HepG2 (cell line): ENCODE measurements at regions not wholly inside any gene's neighbourhood (a gene's known extent, or its start where the extent isn't known, plus 50 kb on each side); places are given as distances from the start of the nearest gene placed in this dataset.

Source experiments
- ATAC-seq: fragments of 200-7000 bp; cut with Tn5 transposase; 3 replicates; pipeline ENCODE4 v1.9.1; 2020; ENCODE audit warnings: mild to moderate bottlenecking, moderate library complexity
- BruUV-seq: library from RNA; stranded (reverse); fragments of 400-500 nt; replicated peaks from 2 replicates; lab custom pipeline; 2021; lab: Mats Ljungman, UMichigan
- CTCF ChIA-PET: fragments of 300-600 bp; formaldehyde crosslinking; extraction: SDS; loops from one replicate; lab custom pipeline; 2021; ENCODE audit warnings: low total read pairs, inconsistent platforms, low intra/inter-chr PET ratio; lab: Yijun Ruan, JAX
- POLR2A ChIA-PET: fragments of 350-600 bp; sonication (Branson Sonifier 250); formaldehyde crosslinking; loops from one replicate; lab custom pipeline; 2020; ENCODE audit warnings: antibody characterized with exemption, inconsistent platforms; lab: Yijun Ruan, JAX
- DNase-seq: peaks from one replicate; pipeline ENCODE4 v3.0.0-alpha.2; 2015; ENCODE audit warnings: low spot score
- FAIRE-seq: peaks from 3 replicates; lab custom pipeline; 2011; peaks lifted over from hg19 to GRCh38; lab: Jason Lieb, UNC
- H2AFZ ChIP-seq: one replicate; pipeline ENCODE4 v1.6.1; 2011; ENCODE audit warnings: low read length, inconsistent platforms
- H3K27ac ChIP-seq: fragments of 300-600 bp; 3 replicates; pipeline ENCODE4 v1.8.0; 2011; ENCODE audit warnings: mixed run types, mild to moderate bottlenecking, mixed read lengths, low read length, inconsistent platforms; ENCODE audit not compliant: insufficient read depth; ENCODE audit errors: extremely low read length
- H3K27me3 ChIP-seq, 2 experiments: fragments of 200-600 bp in 1 of 2; 2 replicates in 1 of 2; 3 replicates in 1 of 2; pipeline versions ENCODE4 v1.6.0 to v1.8.0; 2011; ENCODE audit warnings: low read length in 2 of 2, mild to moderate bottlenecking in 2 of 2, moderate library complexity in 2 of 2, inconsistent platforms in 1 of 2; ENCODE audit not compliant: insufficient read depth in 2 of 2, control insufficient read depth in 1 of 2
- H3K36me3 ChIP-seq, 2 experiments: fragments of 200-600 bp in 1 of 2; replicated peaks in 1 of 2; 2 replicates in 1 of 2; 3 replicates in 1 of 2; pipeline versions ENCODE4 v1.5.1 to v1.8.0; 2011; ENCODE audit warnings: low read length in 2 of 2, inconsistent platforms in 1 of 2; ENCODE audit not compliant: insufficient read depth in 2 of 2, control insufficient read depth in 1 of 2
- H3K4me1 ChIP-seq: 2 replicates; pipeline ENCODE4 v1.5.1; 2012; ENCODE audit warnings: low read length, inconsistent platforms; ENCODE audit not compliant: insufficient read depth
- H3K4me2 ChIP-seq: 2 replicates; pipeline ENCODE4 v1.6.0; 2011; ENCODE audit warnings: low read depth, low read length, inconsistent platforms
- H3K4me3 ChIP-seq, 3 experiments: fragments of 200-600 bp in 1 of 3; sonication (generic), shearing (Covaris generic) in 1 of 3; replicated peaks in 1 of 3; 2 replicates each; pipeline ENCODE4 v1.5.1; 2011 to 2016; ENCODE audit warnings: low read length in 3 of 3, inconsistent platforms in 2 of 3, low read depth in 2 of 3, mild to moderate bottlenecking in 2 of 3, control low read depth in 1 of 3, mixed read lengths in 1 of 3; ENCODE audit not compliant: insufficient read depth in 1 of 3
- H3K79me2 ChIP-seq: one replicate; pipeline ENCODE4 v1.6.1; 2011; ENCODE audit warnings: low read length, inconsistent platforms; ENCODE audit not compliant: insufficient read depth
- H3K9ac ChIP-seq: 2 replicates; pipeline ENCODE4 v1.6.0; 2011; ENCODE audit warnings: mild to moderate bottlenecking, low read depth, low read length, inconsistent platforms; ENCODE audit not compliant: insufficient read depth
- H3K9me3 ChIP-seq: 2 replicates; pipeline ENCODE4 v1.5.1; 2012; ENCODE audit warnings: mild to moderate bottlenecking, low read length
- H4K20me1 ChIP-seq: 2 replicates; pipeline ENCODE4 v1.6.0; 2011; ENCODE audit warnings: inconsistent platforms, mild to moderate bottlenecking, low read length, moderate library complexity; ENCODE audit not compliant: insufficient read depth
- HMGXB3 ChIP-seq: sonication (generic); formaldehyde crosslinking; IDR thresholded peaks from 2 replicates; pipeline ENCODE4 v1.4.0; 2020; ENCODE audit warnings: missing genetic modification reagents, borderline replicate concordance
- ISL2 ChIP-seq: sonication (generic); formaldehyde crosslinking; IDR thresholded peaks from 2 replicates; pipeline ENCODE4 v1.5.0; 2020; ENCODE audit warnings: missing genetic modification reagents
- JDP2 ChIP-seq: sonication (generic); formaldehyde crosslinking; IDR thresholded peaks from 2 replicates; pipeline ENCODE4 v1.8.1; 2022; ENCODE audit warnings: missing genetic modification reagents, borderline replicate concordance
- NBN ChIP-seq: fragments of 450-650 bp; conservative IDR thresholded peaks from 2 replicates; pipeline ENCODE4 v1.6.1; 2017
- ZNF562 ChIP-seq: sonication (generic); formaldehyde crosslinking; IDR thresholded peaks from 2 replicates; pipeline ENCODE4 v1.8.0; 2022; ENCODE audit warnings: missing genetic modification reagents, borderline replicate concordance
- WGBS: methylation state at CpG from one replicate; pipeline ENCODE4 v1.1.6; 2017; ENCODE audit warnings: low lambda C conversion rate; 5-methylcytosine and 5-hydroxymethylcytosine counted together
- in situ Hi-C: cut with HindIII; loops from 2 replicates; pipeline ENCODE4 v1.10.0; 2017; ENCODE audit warnings: low pct_unique_long_range_greater_than_20kb; ENCODE audit not compliant: extremely low pct_ligation_motif_present
- intact Hi-C: fragments of 100-400 bp; cut with micrococcal nuclease; formaldehyde crosslinking; loops from one replicate; pipeline ENCODE4 v1.10.0; 2022; ENCODE audit not compliant: unreplicated experiment
- TF ChIP-seq, protein P1 (sequence below): sonication (generic); formaldehyde crosslinking; IDR thresholded peaks from 2 replicates; pipeline ENCODE4 v1.4.0; 2020; ENCODE audit warnings: missing genetic modification reagents
- TF ChIP-seq, protein P2 (sequence below): IDR thresholded peaks from 2 replicates; pipeline ENCODE4 v1.6.1; 2016; ENCODE audit warnings: missing compliant biosample characterization, missing genetic modification reagents, borderline replicate concordance

GRCh38 chr11:98456308-98456680, 564.5 kb upstream of the CNTN5 start:
- DNase-seq (no peak), FAIRE-seq (no peak), ATAC-seq (no peak)
- Histone ChIP-seq H3K4me3 (no peak overlapping the region), H3K27ac (no peak overlapping the region), H3K9me3 (no peaks in the 10 kb centered on the region), H2AFZ (no peak overlapping the region), H4K20me1 (no peaks in the 10 kb centered on the region), H3K9ac (no peak overlapping the region), H3K4me1 (no peaks in the 10 kb centered on the region), H3K27me3 (no peaks in the 10 kb centered on the region; a peak in 1 of 5 replicates), H3K36me3 (no peaks in the 10 kb centered on the region), H3K79me2 (no peaks in the 10 kb centered on the region), H3K4me2 (no peak overlapping the region)
- POLR2A ChIA-PET = no interaction called here
- in situ Hi-C loops = loop anchor here (25.0 kb wide), 1 partner anchor 556 kb away; the partner anchor contains the start of gene CNTN5
- intact Hi-C loops = no loop called here
- TF ChIP-seq NBN (no peak), ISL2 (CRISPR knock-in tag) (no peak), ZNF562 (CRISPR knock-in tag) (no peak), HMGXB3 (CRISPR knock-in tag) (no peak), JDP2 (CRISPR knock-in tag) (no peak)
- TF ChIP-seq, protein P1, sequence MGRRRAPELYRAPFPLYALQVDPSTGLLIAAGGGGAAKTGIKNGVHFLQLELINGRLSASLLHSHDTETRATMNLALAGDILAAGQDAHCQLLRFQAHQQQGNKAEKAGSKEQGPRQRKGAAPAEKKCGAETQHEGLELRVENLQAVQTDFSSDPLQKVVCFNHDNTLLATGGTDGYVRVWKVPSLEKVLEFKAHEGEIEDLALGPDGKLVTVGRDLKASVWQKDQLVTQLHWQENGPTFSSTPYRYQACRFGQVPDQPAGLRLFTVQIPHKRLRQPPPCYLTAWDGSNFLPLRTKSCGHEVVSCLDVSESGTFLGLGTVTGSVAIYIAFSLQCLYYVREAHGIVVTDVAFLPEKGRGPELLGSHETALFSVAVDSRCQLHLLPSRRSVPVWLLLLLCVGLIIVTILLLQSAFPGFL = no peak
- TF ChIP-seq, protein P2, sequence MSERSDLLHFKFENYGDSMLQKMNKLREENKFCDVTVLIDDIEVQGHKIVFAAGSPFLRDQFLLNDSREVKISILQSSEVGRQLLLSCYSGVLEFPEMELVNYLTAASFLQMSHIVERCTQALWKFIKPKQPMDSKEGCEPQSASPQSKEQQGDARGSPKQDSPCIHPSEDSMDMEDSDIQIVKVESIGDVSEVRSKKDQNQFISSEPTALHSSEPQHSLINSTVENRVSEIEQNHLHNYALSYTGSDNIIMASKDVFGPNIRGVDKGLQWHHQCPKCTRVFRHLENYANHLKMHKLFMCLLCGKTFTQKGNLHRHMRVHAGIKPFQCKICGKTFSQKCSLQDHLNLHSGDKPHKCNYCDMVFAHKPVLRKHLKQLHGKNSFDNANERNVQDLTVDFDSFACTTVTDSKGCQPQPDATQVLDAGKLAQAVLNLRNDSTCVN (CRISPR knock-in tag) = no peak
- WGBS = 0% methylated on average over 1 of the region's 5 CpGs
- BruUV-seq = no TSS peak
- CTCF ChIA-PET = no interaction called here
